HG03442 (cell line): ENCODE measurements at regions not wholly inside any gene's neighbourhood (a gene's known extent, or its start where the extent isn't known, plus 50 kb on each side); places are given as distances from the start of the nearest gene placed in this dataset.
A peak's percentile ranks its signal among the peaks of the same experiment; 100 is the strongest.

Experiments
- ATAC-seq: cut with Tn5 transposase; IDR thresholded peaks from one replicate; pipeline ENCODE4 v1.9.1; 2021; ENCODE audit warnings: mild to moderate bottlenecking, moderate library complexity; ENCODE audit not compliant: unreplicated experiment

DNA sequence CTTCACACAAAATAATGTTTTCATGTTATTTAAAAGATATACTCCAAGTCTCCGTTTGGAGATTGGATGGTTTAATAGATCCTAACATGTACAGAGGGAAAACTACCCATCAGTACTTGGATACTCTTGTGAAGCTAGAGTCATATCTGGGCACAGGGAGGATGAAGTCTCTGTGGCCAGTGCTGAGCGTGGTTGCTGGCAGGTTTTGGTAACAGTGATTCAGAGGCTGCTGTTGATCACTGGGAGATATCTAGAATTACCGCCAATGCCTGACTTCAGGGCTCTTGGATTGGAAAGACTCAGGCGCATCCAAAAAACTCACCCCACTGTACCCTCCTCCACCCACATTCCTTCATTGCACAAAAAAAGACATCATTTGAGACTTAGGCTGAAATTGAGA is 107.2 kb upstream of the PGRMC2 start:
- no peak for ATAC-seq

DNA sequence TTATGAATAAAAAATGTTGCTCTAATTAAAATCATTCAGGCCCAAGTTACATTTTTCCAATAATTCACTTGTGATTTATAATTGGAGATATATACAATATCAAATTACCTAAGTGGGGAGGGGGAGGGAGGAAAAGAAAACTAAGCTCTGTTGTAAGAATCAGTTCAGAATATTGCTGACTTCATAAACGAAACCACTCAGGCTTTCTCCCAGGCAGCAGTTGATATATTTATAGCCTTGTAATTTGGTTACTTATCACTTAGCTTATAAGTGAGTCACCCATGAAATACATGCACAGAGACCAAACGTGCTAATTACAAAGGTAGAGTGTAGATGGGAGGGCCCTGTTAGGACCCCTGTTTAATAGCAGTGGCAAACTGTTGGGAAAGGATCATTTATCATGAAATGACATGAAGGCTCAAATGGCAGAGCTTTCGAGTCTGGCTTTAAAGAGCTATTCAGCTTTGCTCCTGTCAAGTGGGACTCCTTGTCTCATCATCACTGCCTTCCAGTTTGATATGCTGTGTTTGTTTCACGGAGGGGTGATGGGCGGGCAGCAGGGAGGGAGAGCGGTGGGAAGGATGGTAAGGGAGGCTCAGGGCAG is 105.6 kb upstream of the PGRMC2 start:
- peak; percentile 75 for ATAC-seq

DNA sequence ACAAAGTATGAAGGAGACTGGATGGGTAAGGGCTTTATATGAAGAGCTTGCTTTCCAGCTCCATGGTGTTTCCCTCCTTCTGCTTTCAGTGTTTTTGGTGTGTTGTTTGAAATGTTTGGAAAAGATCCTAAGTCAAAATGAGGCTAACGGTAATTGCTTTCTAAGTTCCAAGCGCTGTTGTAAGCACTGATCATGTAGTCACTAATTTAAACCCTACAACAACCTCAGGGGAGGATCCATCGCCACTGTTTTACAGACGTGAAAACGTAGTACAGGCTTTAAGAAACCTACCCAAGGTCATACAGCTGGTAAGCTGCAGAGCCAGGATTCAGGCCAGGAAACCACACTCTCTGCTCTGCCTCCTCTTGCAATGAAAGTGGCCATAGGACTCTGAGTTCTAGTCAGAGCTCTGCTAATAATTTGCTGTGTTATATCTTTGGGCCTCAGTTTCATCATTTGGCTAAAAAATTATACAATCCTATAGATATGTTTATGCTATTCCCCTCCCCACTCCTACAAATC is 102.9 kb upstream of the PGRMC2 start:
- ATAC-seq = no peak

DNA sequence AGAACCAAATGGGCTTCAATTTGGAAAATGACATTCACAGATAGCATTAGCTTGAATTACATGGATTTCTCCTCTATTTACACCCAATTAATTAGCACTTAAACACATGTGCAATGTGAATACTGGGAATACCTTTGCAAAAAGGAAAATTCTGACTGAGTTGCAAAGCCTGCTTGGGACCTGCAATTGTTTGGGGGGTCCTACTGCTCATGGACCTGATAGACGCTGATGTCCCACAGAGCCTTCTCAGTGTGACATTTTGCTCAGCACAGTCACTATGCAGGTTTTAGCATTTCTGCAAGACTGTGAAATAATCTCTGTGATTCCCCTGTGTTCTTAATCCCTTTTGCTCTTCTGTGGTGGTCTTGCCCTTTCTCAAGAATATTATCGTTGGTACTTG is 101.2 kb upstream of the PGRMC2 start:
- no peak for ATAC-seq

DNA sequence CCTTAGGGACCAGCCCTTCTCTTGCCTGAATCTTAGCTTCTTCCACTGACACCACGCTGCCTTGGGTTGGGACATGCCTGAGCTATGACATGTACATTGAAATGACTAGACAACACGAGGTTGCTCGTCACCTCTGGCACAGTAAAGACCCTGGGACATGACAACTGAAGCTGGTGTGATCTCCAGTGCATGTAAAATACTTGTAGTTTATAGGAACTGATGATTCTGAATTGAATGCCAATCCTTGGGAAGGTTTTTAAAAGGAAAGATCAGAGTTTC is 100.7 kb upstream of the PGRMC2 start:
- ATAC-seq = no peak

DNA sequence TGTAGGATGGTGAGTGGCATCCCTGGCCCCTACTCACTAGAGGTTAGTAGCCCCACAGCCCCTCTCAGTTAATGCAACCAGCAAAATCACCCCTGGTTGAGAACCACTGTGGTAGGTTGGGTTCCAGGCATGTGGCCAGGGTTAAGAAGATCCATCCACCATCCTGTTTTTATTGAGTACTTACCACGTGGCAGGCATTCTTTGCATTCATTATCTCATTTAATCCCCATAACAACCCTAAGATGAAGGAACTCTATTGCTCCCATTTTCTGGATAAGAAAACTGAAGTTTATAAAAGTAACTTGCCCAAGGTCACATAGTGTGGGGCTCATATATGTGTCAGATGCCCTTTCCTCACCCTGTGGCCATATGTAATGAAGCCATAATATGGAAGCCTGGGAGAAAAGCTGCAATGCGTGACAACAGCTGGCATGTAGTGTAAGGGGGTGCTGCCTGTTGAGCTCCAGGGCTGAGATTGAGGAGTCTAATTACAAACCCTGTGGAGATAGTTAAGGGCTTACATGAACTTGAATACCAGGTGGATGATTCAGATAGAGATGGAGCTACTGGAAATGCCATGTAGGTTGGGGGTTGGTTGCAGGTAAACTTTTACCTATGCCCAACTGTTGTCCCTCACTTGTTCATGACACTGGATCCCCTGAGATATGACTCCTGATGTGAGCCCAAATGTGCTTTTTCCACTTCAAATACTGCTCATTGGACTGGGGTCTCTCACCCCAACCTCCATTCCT is 100.2 kb upstream of the PGRMC2 start:
- no peak for ATAC-seq

DNA sequence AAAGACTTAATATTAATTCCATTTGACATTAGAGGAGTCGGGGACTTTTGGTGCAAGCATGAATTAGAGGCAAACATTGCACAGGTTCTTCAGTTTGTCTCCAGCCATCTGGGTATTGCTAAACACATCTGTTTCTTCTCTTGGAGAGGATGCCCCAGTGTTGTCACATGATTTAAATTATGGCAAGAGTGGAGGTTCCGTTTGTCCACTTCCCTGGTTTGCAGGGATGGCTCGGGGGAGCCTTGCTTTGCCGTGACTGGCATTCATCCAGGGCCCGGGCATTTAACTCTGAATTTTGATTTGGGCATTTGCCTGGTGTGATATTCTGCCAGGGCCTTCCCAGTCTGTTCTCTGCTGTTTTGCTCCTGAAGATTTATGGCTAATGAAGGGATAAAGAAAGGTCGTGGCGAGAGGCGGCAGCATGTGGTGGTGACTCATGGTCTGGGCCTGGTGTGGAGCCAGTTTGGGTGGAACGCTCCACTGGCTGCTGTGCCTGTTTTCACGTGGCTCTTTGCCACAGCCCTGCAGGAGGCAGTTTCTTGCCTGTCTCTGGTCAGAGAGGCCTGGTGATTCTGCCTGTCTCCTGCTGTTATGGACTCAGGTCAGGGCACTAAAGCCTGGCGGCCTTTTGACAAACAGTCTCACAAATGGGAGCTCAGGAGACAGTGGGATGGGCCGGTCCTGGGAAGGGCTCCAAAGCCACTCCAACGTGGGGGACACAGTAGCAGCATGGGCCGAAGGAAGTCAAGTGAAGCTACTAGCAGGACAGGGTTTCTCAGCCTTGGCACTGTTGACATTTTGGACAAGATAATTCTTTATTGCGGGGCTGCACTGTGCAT is 99.4 kb upstream of the PGRMC2 start:
- peak; percentile 51 for ATAC-seq

DNA sequence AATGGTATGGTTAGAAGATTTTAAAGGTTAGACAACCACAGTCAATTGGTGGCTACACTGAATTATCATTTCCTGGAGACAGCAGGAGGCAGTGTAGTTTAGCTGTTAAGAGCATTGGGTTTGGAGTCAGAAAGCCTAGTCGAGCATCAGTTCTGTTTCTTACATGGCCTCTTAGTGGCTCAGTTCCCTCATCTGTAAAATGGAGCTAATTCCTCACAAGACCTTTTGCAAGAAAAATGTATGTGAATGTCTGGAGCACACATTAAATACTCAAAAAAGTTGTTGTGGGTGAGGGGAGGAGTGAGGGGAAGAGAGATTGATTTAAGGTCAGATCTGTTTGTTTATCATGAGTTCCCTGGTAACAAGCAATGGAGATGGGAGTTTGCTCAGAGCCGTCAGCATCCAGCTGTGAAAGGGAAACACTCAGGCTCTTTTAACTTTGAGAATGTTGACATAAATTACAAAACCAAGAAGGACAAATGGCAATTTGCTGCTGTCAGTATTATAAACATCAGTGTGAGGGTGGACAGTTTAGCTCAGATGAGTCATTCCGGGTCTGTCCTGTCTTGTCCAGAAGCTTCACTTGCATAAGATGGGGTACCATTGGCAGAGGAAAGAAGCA is 98.2 kb upstream of the PGRMC2 start:
- peak; percentile 47 for ATAC-seq

DNA sequence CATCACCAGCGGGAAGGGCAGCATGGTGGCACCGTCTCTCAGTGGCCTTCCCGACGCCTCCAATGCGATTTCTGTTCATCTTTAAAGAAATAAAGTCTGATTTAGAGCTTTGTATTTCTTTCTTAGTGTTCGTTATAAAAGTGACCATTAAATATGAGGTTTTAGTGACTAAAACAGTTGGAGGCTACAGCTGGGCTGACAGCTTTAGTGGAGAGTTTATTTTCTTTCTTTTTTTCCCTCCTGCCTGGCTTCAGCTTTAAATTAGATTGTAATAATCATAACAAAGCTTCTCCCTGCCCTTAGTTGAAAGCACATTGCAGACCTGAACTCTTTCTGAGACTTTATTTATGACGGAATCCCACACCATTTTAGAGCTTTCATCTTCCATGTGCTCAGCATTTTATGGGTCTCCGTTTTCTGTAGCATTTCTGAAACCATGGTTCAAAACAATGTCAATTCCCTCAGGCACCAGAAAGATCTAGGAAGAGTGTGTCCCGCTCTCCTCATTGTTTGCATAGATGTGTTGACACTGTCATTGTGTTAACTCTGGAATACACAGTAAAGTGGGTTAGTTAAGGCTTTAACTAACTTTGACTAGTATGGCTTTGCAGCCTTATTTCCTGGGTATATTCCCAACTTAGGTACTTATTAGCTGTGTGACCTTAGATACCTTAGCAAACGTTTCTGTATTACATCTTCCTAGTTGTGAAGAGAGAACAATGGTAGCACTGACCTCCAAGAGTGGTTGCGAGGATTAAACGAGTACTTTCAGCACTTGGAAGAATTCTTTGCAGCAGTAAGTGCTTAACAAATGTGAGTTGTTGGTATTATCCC is 97.4 kb upstream of the PGRMC2 start:
- no peak for ATAC-seq

DNA sequence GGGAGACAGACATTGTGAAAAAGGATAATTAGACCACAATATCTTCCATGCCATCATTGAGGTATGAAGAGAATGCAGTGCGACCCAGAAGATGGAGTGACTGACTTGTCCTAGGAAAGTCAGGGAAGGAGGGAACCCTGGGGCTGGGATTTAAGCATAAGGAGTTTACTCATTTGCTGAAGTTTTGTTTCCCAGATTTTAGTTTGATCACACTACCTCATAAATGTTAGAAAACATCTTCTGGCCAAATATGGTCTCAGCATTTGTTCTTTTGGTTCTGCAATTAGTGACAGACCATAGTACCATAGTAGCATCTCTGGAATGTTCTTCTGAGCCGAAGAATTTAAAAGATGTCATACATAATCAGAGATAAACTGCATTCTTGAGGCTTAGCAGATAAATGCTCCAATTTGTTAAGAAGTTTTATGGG is 96.5 kb upstream of the PGRMC2 start:
- no peak for ATAC-seq

DNA sequence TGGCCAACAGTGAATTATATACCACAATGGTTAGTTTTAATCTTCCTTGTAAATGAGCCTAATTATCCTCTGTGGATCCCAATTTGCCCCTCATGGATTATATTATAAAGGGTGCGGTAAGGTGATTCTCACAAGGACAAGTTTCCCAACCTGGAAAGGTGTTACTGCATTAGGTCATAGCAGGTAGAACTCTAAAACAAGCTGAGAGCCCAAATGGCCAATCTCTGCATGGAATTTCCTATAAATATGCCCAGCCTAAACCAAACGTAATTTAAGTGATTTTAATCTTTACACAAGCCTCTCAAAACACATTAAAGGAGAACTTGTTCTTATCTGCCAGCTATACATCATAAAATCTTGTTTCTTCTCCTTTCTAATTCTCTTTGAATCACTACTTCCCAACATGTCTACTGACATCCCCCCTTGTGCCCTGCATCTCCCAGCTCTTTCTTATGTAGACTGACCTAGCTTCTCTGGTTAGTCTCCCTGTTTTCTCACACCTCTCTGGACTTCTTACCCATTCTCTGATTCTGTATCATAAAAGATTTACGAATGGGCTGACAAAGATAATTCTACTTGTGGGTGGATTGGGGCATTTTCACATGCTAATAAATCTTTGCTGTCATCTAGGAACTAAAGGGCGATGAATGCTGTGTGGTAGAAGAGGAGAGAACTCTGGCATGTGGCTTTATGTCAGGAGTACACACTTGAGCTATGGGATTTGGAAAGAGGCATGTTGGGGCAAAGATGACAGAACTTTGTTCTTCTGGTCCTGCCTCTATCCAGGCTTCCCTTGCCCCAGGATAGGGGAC is 94.3 kb upstream of the PGRMC2 start:
- no peak for ATAC-seq

DNA sequence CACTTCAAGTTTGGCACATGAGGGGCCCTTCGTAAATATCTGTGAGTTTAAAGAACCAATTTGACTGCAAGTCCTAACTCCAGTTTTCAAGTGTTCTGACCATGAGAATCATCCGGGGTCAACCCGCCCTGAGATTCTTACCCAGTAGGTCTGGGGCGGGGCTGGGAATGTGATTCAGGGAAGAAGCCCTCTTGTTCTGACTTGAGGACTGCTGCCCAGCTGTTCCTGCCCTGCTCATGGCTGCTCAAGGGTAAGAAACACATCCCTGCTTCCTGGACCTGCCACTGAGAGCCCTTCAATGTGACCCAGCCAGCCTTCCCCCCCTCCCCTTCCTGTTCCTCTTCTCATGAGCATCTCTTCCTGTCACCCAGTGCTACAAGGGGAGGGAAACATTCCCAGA is 92.7 kb upstream of the PGRMC2 start:
- no peak for ATAC-seq

DNA sequence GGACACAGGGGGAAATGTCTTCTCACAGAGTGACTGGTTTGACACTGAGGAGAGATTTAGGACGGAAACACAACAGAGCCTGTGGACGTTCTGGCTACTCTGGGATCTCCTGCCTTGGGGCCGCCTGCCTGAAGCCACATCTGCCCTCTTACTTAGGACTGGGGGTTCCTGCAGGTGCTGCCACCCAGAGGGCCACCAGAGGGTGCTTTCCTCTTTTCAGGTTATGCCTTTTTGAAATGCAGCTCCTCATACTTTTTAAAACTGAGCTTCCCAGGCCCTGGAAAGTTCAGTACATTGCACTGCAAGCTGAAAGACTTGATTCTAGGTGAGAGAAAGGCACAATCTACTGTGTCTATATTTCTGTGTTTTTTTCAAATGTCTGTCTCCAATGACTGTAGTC is 92.2 kb upstream of the PGRMC2 start:
- peak; percentile 64 for ATAC-seq

DNA sequence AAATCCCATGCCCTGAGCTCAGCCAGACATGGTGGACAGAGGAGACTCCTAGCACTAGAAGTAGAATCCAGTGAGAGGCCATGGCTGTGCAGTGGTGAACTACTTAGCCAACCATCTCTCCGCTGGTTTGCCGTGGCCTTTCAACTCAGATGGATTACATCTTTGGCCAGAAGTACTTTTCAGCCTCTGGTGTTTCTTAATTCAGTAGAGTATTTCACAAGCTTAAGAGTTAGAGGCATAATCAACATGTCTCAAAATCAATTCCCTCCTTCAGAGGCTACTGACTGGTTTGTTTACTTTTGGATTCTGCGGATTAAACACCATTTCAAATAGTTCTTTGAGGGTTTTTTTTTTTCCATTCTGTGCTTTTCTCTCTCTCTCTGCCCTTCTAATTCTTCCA is 91.1 kb upstream of the PGRMC2 start:
- no peak for ATAC-seq

DNA sequence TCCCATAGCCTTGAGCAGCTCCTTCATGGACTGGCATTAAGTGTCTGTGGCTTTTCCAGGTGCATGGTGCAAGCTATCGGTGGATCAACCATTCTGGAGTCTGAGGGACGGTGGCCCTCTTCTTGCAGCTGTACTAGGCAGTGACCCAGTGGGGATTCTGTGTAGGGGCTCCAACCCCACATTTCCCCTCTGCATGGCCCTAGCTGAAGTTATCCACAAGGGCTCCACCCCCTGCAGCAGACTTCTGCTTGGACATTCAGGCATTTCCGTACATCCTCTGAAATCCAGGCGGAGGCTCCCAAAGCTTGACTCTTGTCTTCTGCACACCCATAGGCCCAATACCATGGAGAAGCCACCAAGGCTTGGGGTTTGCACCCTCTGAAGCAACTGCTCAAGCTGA is 89.3 kb upstream of the PGRMC2 start:
- ATAC-seq = no peak

DNA sequence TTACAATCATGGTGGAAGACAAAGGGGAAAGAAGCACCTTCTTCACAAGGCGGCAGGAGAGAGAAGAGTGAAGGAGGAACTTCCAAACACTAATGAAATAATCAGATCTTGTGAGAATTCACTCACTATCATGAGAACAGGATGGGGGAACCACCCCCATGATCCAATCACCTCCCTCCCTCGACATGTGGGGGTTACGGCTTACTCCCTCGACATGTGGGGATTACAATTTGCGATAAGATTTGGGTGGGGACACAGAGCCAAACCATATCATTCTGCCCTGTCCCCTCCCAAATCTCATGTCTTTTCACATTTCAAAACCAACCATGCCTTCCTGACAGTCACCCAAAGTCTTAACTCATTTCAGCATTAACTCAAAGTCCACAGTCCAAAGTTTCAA is 88.7 kb upstream of the PGRMC2 start:
- no peak for ATAC-seq

DNA sequence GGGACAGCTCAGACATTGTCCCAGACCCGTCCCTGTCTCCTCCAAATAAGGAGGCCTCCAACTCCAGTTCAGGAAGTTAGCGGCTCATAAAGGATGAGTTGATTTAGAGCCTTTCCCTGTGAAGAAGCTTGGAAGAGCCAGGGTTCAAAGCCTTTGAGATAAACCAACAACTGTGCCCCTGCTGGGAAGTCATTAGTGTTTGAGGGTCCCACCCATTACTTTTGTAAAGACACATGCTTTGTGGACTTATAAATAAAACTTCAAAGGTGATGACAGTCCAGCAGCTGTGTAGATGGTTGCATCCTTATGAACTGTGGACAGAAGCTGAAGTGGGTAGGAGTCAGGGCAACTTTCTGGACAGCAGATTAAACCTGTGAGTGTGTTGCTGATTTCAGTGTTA is 86.0 kb upstream of the PGRMC2 start:
- no peak for ATAC-seq

DNA sequence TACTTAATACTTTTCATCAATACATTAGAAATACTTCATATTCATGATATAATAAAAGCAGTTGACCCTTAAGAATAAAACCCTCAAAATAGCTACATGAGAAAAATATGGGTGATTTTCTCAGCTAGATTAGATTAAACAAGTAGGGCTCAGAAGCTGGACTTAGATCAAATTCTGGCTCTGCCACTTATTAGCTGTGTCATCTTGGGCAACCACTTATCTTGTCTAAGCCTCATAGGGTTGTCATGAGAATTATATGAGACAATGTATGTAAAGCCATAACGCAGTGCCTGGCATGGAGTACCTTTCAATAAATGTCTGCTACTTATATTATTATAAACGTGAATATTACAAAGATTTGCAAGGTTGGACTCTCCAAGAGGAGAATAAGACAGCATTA is 84.3 kb upstream of the PGRMC2 start:
- no peak for ATAC-seq

DNA sequence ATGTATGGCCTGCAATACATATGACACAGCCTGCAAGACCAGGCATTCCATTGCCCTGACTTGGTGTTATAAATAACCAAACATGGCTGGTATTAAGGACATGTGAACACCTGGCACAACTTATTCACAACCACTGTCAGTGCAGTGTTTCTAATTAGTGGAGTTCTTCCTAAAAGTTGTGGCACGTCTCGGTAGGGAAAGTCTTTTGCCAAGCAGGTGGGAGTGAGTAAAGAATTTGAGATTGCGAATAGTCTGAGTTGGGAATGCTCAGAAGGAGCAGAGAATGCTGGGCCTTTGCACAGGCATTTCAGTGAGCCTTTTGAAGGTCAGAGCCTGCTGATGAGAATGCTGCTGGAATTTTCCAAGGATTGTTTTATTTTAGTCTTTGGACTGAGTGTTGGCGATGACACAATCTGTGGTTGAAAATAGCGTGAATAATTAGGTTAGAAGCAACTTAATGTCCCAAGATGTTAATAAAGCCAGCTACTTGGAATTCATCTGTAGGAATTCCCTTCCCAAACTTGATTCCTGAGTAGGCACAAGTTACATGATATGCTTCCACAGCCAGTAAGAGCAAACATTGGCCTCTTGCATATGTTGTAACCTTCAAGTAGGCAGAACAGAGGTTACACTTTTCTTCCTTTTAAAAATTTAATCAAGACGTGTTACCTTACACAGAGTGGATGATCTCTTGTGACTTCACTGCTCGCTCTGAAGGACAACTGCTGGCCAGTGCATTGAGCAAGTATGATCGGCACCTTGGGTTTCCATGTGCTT is 83.6 kb upstream of the PGRMC2 start:
- no peak for ATAC-seq
